GM21529 (cell line): ENCODE measurements at regions not wholly inside any gene's neighbourhood (a gene's known extent, or its start where the extent isn't known, plus 50 kb on each side); places are given as distances from the start of the nearest gene placed in this dataset.

Experiments used
- ATAC-seq: cut with Tn5 transposase; IDR thresholded peaks from one replicate; pipeline ENCODE4 v1.9.1; 2021; ENCODE audit not compliant: unreplicated experiment

DNA sequence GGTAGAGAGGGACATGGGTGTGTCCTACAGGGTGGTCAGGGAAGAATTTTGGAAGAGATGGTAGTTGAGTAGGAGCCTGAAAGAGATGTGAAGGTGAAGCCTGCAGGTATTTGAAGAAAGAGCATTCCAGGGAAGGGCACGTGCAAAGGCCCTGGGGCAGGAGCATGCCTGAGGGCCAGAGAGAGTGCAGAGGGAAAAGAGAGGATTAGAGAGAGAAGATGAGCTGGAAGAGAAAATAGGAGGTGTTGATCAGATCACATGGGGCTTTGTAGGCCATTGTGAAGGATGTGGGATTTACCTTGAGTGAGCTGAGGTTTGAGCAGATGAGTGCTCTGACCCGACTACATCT is 455.0 kb downstream of the HAPSTR1 start:
- ATAC-seq, result no peak

DNA sequence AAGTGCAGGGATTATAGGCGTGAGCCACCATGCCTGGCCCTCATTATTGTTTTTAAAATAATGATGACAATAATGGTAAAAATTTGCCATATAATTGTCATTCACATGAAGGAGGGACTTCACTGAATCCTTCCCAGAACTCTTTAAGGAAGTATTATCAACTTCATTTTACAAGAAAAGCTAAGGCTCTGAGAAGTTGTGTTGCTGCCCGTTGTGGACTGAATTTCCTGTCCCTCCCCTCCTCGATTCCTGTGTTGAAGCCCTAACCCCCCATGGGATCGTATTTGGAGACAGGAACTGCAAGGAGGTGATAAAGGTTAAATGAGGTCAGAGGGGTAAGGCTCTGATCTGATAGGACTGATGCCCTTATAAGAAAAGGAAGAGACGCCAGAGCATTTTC is 458.0 kb downstream of the HAPSTR1 start:
- ATAC-seq, result no peak

DNA sequence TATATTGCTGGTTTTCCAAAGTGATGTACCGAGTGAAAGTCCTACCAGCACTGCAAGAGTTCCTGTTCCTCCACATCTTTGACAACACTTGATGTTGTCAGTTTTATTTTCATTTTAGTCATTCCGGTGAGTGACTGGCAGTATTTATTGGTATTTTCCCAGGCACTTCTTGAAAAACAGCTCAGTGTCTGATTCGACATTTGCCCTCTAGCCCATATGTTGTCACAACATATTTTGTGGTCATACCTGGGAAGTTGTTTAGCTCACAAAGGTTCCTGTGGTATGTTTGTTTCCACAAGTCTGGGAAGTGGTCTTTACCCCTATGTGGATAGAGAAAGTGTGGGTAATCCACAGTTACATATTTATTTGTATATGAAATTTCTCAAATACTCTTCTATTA is 463.6 kb downstream of the HAPSTR1 start:
- ATAC-seq, result no peak

DNA sequence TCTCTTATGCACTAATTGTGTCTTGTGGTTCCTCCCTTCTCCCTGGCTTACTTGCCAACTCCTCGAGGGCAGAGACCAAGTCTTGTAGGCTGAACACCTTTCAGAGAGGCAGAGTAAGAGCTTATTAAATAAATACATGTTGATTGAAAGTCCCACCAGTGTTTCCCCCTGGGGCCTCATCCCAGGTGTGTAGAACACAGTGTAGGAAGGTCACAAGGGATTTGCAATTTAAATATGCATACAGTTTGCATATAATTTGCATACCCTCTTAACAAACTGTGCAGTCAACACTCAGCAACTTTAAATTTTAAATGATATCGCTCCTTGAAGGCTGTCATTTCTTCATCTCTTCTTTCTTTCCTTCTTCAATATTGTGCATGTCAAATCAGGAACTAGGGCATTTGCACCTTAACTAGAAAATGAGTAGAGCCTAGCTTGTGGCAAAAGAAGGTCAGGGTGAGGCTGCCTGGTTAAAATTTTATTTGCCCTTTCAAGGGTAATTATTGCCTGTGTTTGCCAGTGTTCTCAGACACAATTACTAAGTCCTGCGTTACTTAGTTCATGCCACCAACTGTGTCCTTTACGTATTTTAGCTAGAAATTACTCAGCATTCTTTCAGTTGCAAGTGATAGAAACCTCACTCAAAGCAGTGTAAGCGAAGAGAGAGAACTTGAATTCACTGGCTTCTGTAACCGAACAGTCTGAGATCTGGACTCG is 465.7 kb downstream of the HAPSTR1 start:
- ATAC-seq, result peak; percentile 40

DNA sequence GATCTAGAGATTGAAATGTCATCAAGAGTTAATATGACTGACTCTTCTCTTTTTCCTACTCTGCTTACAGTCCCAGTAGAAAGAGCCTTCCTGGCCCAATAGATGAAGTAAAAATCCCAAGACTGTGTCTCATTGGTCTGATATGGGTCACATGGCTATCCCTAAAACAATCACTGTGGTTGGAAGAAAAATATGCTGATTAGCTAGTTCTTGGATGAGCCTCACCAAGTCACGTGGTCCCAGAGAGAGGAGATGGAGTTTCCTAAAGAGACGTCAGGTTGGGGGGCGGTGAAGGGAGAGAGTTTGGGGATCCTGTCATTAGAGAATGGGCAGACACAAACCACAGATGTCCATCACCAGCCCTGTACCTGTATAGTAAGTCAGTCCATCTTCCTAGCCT is 466.3 kb downstream of the HAPSTR1 start:
- no peak for ATAC-seq

DNA sequence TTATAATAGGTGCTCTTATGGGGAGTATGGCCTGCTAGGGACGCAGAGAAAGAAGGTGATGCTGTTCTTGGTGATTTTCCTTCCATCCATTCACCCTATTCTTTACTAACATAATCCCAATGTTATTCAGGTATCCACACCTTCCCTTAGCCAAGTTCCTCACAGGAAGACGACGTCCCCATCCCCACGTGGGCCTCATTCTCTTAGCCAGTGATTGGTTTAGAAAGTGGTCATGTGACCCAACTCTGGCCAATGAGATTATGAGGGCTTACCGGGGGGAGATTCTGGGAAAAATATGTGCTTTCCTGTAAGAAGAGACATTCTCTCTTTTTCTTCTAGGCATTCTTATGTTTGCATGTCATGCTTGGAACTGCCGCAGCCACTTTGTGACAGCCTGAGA is 474.7 kb downstream of the HAPSTR1 start:
- ATAC-seq, result no peak

DNA sequence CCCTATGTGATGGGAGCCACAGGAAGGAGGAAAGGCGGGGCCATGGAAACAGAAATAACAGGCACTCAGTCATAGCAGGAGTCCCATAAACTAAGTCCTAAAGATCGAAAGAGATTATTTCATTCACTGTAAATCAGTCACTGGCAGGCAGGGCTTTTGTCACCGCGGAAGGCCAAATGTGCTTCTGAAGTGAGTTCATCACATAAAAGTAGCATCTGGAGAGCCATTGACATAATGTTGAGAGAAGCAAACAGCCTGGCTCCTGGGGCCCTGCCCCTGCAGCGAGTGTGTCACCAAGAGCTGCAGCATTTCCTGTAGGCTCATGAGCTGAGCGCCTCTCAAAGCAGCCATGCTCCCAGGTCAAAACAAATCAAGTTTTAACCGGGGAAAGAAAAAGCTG is 476.2 kb downstream of the HAPSTR1 start:
- no peak for ATAC-seq

DNA sequence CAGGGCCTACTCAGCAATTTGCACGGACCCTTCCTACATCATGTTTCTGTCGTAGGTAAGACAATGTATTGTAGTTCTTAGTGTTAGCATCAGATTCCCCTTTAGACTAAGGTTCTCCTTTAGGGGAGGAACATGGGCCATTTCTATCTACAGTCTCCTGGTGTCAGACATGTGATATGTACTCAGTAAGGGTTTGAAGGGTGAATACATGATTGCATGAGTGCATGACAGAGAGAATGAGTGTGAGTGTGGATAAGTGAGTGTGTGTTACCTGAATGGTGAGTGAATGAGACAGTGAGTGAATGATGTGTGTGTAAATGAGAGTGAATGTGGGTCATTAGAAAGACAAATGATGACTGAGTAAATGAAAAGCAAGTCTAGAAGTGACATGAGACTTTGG is 476.8 kb downstream of the HAPSTR1 start:
- ATAC-seq, result no peak

DNA sequence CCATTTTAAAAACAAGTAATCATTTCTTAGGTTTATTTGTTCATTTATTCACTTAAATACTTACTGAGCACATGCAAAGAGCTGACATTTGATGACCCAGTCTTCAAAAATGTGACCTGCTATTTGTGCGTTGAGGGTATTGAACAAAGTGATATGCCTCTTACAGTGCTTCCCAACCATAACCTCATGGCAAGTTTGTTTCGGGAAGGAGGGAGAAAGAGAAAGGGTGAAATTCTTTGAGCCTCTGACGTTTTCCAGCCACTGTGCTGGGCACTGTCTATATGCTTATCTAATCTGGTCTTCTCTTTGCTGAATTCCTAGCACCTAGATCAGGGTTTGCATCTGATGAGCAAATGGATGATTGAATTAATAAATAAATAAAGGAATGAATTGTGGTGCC is 479.1 kb downstream of the HAPSTR1 start:
- ATAC-seq, result no peak

DNA sequence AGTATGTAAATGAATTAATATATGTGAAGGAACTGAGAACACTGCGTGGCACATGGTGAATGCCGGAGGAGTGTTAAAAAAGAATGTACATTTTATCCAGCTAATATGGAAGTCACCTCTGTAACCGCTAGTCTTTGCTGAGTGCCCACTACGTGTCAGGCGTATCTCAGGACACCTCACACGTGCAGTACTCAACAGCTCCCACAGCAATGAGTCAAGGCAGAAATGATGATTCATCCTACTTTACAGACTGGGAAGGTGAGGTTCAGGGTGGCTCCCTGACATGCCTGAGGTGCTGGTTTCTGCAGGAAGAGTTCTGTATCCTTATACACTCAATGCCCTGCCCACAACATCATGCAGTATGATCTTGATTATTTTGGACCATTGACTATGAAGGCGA is 487.0 kb downstream of the HAPSTR1 start:
- no peak for ATAC-seq

DNA sequence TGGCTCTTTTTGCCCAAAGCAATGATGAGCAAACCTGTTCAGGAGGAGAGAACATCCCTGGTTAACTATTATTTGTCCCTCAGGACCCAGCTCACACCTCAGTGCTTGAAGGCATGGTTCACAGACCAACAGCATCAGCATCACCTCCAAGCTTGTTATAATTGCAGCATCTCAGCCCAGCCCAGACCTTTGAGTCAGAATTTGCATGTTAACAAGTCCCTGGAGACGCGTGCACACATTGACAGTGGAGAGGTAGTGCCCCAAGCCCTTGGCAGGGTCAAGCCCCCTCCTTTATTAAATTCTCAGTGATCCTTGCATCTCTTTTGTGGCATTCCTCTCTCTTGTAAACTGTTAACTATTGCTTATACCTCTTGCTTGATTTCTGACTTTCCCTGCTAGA is 488.6 kb downstream of the HAPSTR1 start:
- ATAC-seq, result no peak

DNA sequence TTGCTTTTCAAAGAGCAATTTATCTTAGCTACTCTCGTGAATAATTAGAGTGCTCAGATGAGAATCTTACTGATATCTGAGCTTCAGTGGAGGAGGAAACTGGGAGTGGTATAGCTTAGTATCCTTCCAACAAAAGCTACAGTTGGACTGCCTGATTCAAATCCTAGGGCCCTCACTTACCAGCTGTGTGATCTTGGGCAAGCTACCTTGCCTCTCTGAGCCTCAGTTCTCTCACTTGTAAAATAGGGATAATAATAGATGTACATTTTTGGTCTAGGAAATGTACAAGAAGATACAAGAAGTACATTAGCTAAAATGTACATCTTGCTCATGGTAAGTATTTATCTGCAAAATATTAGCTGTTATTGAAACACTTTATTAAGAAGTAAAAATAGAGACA is 502.0 kb downstream of the HAPSTR1 start:
- no peak for ATAC-seq

DNA sequence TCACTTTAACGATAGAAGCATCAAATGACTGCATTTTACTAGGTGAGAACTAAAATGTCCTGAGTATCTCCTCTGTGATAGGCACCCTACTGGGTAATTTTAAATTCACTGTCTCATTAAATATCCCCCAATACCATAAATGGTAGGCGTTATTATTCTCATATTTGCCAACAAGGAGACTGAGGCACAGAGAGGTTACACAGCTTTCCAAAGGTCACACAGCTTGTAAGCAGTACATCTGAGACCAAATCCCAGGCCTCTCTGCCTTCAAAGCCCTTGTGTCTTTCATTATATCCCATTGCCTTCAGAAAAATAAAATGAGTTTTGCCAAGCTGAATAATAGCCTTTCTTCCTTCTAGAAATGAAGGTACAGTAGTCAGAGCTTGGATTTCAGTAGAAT is 502.6 kb downstream of the HAPSTR1 start:
- ATAC-seq, result no peak

DNA sequence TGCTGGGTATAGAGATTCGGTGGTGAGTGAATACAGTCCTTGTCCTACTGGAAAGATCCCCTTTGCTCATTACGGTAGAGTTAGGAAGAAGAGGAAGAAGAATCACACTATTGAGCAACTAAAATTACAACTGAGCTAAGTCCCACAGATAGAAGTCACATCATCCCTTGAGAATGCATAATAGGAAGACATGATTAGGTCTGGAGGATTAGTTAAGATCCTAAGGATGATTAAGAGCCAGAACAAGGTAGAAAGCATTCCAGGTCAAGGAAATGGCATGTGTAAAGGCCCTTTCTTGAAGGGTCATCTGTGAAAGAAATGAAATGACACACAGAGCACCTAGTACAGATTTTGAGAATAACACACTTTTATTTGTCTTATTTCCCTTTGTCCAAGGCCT is 503.5 kb downstream of the HAPSTR1 start:
- no peak for ATAC-seq

DNA sequence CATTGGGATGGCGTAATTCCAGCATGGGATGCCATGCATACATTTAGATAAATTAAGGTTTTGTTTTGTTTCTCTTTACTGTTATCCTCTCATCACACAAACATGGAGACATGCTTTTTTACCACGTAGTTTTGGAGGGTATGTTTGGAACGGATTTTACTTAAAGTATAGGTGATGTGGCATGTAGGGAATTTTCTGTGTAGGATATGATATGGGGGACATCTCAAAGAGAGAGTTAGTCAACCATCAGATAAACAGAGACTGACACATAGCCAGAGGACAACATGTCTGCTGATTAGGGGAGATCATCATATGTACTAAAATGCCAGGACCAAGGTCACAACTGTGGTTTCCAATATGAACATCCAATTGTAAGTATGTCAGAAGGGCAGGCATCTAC is 503.9 kb downstream of the HAPSTR1 start:
- no peak for ATAC-seq

DNA sequence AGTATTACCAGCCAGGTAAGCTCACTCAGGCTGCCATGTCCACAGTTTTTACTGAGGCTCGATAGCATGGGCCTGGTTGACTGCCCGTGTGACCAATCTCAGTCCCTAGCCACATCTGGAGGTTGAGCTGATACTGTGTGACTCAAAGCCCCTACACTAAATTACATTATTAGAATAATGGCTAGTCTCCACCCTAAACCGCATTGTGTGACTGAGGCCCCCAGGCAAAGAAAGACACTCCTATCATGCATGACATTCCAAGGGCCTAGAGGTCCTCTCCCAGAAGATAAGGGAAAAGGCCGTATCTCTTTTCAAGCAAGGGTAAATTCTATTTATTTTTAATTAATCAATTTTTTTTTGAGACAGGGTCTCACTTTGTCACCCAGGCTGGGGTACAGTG is 505.3 kb downstream of the HAPSTR1 start:
- ATAC-seq, result no peak

DNA sequence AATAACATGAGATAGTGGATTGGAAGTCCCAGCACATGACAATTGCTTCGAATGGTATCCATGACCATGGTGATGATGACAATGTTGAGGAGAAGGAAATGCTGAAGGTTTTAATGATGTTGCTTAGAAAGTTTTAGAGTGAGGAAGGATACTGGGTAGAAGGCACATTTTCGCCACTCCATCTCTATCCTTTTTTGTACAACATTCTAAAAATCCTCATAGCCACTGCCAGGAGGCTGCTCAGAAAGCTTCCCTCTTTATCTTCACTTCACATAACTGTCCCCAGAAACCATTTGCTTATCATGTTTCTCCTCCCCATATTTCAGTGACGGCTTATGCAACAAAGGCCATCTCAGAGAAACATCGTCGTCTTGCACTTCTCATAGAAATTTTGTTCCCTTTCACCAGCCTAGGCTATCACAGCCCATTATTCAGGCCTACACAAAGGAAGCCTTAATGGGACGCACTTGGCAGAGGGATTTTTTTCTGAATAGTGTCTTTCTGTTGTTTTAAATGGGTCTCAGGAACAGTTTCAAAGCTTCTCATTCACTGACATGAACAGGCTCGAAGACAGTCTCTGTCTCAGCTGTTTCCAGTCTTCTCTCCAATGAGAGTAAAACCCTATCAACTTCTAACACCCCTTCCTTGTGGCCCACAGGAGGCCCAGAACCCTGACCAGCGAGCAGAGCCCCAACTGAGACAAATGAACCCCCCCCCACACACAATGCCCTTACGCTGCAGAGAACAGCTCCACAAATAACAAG is 506.7 kb downstream of the HAPSTR1 start:
- no peak for ATAC-seq

DNA sequence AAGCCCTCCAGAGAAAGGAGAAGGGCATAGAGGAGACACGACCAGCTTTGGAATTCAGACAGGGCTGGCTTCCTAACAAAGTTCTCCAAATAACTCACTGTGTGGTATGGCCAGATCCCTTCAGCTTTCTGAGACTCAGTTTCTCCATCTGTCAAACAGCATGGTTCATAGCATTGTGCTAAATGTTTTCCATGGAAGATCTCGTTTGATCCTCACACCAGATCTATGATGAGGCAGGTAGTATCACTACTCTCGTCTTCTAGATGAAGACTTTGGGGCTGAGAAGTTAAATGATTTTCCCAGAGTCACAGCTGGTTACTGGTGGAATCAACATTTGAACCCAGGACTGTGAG is 507.3 kb downstream of the HAPSTR1 start:
- no peak for ATAC-seq

DNA sequence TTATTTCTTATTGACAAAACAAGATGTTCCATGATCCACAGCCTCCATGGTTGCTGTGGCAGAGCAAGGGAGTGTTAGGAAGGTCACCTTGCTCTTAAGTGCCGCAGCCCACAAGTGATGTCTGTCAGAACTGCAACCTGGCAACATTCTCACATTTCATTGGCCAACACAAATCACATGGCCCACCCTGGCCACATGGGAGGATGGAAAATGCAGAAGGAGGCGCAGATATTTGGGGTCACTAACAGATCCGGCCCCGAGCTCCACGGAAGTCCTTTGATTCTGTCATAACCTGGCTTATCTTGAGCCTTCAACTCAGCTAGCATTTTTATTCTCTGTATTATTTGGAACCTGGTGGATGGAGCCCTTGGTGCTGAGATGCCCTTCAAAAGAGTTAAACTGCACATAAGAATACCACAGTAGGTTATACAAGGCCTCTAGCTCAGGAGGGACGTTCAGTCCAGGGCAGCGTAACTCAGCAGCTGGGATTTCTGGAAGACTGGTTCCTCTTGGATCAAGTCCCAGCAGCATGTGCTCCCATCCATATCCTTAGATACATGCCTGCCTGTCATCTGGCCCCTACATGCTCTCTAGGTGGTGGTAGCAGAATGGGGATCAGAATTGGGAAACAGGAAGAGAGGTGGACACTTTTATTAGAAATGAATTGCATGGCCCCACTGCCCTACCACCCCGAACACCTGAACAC is 508.1 kb downstream of the HAPSTR1 start:
- ATAC-seq, result no peak

DNA sequence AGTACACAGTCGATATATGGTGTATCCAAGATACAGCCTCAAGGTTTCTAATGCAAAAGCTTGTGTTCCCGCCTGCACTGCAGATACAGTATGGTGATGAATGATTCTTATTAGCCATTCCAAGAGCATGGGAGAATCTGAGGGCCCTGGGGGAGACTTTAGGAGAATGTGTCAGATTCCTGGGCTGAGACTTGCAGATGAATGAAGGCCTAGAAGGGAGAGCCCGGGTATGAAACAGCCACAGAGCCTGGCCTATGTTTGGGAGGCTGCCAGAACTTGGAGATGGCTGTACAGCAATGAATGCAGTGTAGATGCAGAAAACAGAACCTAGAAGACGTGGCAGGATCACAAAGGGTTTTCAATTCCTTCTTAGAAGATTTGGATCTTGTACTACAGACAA is 510.7 kb downstream of the HAPSTR1 start:
- no peak for ATAC-seq

DNA sequence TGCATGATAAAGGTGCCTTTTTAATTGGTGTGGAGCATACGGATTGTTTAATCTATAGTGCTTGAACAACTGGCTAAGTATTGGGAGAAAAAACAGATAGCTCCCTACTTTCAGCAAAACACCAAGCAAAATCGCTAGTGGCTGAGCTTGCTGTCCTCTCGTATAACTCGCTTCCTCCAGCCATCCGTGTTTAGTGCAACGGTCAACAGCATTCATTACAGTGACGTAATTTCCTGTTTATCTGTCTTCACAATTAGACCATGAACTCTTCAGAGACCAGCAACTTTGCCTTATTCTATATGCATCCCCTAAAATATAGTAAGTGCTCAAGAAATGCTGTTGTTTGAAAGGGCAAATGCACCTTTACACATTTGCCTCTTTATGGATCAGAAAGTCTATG is 511.9 kb downstream of the HAPSTR1 start:
- no peak for ATAC-seq

DNA sequence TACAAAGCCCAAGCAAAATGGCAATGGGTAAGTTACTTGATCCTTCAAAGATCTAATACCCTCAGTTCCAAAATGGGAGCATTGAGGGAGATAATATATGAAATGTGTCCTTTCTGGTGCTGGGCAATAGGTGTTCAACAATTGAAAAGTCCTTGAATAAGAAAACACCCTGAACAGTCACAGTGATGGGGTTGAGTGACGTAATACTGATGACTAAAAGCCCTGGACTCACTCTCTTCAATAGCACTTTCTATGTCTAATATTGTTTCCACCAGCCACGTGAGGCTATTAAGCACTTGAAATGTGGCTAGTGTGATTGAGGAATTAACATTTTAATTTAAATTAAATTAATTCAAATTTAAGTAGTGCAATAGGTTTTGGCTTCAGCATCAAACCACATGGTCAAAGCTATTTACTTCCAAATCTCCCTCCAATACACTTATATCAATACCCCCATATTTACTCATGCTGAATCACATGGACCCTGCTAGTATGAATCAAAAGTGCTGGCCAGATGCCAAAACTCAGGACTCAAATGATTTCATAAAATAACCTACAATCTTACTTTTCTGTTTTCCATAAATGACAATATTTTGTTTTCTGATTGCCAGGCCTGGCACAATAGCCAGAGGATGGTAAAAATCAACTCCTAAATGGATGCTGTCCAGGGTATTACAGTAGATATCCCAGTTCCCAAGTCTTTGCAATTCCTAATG is 516.2 kb downstream of the HAPSTR1 start:
- ATAC-seq, result no peak
